GM12891 (cell line): ENCODE measurements at regions not wholly inside any gene's neighbourhood (a gene's known extent, or its start where the extent isn't known, plus 50 kb on each side); places are given as distances from the start of the nearest gene placed in this dataset.

Experiments
- POLR2A ChIP-seq: IDR thresholded peaks from 2 replicates; pipeline ENCODE4 v1.6.1; 2011; ENCODE audit warnings: low read depth, low read length, control low read depth
- POLR2AphosphoS5 ChIP-seq: IDR thresholded peaks from 2 replicates; pipeline ENCODE4 v1.6.1; 2011; ENCODE audit warnings: low read depth, low read length, control low read depth

DNA sequence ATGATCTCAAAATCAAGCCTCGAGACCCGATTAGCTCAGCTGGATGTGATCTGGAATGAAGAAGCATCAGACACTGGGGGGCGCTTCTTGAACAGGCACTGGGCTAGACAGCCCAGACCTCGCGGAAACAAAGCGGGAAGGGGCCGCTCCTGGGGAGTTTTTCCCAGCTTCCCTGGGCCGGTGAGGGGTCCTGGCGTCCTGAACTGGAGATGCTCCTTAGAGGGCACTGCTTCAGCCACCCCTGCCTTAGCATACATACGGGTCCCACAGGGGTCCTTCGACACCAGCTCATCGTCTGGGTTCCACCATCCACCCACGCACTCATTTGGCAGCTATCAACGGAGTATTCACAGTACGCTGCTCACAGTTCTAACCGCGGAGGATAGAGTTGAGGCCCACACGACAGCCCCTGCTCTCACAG is 146.7 kb downstream of the TSN start:
- TF ChIP-seq POLR2A, result no peak
- no peak for TF ChIP-seq POLR2AphosphoS5
